ENCODE measurements at regions not wholly inside any gene's neighbourhood (a gene's known extent, or its start where the extent isn't known, plus 50 kb on each side); places are given as distances from the start of the nearest gene placed in this dataset.

DNA sequence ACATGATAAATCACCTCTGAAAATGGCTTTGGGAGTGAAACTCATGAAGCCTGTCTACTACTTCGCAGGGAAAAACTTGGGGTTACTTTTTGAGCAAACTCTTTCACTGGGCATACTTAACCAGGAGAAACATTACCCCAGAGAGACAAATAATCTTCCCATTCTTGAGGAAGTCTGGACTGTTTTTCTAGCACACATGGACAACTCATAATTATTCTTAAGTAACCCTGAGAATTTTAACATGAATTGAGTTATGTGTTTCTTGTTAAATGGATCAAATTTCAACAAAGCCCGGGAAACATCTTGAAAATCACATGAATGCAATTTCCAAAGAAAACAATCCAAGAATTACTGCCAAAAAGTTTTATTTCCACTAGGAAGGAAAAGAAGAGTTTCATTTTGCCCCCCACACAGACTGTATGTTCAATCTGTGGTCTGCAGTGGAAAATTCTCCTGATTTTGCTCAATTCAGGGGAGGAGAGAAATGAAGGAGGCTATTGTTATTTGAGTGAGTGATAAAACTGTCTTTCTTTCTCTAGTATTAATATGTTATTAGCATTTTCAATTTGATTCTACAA lies 564.8 kb upstream of the CLINT1 start:
- no peaks in the 10 kb centered on the region for H3K36me3 ChIP-seq
- no peak overlapping the region for H3K4me3 ChIP-seq
- WGBS = 56% methylated on average over 2 of the region's 2 CpGs
- TF ChIP-seq POLR2A (IDR thresholded peaks at IDR 0.05; ENCODE audit: low read depth) (no peak), POLR2AphosphoS5 (IDR thresholded peaks at IDR 0.05) (no peak), EP300 (IDR thresholded peaks at IDR 0.05) (no peak), CTCF (IDR thresholded peaks at IDR 0.05) (no peak)
- H3K9me3 ChIP-seq = no peaks in the 10 kb centered on the region
- no peak for DNase-seq (ENCODE audit: extremely low spot score)
- H3K4me1 ChIP-seq = peaks cover 0 to 12% (median 9%) of the 10 kb centered on the region in 4 donors
- peak overlapping the region; percentile 22 to 48 (median 40) for H3K27ac ChIP-seq (replicated peaks in 1 of 4)
- intact Hi-C loops (cut with DNase I) = no loop called here
- no peaks in the 10 kb centered on the region for H3K27me3 ChIP-seq

DNA sequence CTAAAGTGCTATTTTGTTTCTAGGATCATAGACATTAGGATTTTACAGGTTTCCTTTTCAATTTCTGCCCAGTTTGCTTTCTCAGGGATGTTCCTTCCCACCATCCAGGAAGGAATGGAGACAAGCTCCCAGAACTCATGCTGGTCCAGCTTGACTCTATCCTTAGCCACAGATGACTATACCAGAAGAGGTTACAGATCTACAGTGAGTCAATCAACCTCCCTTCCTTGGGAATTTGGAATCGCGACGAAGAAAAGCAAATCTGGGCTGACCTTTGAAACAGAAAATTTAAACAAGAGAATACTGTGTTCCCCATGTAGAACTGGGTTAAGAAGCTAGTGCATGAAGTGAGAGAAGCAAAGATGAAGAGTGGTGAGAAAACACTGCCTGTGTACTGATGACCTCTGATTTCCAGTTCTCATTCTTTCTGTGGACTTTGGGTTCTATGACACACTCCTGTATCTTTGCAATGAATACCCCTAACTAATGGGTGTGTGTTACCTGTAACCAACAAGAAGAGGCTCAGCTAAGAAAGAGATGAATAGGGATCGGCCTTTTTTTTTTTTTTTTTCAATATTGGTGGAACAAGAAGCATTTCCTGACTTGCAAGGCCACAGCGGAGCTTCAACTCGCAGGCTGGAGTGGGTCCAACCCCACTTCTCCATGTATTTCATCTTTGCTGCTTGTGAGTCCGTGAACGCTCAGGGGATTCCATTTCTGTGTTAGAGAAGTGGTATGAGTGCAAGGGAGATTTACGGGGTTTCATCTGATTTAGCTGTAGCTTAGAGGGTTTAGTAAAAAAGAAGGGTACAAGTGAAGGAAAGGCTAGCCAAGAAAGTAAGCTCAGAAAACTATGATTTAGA lies 563.9 kb upstream of the CLINT1 start:
- no peak for DNase-seq (ENCODE audit: extremely low spot score)
- 86% methylated on average over 9 of the region's 9 CpGs for WGBS
- intact Hi-C loops (cut with DNase I) = no loop called here
- Histone ChIP-seq H3K27me3 (no peaks in the 10 kb centered on the region), H3K9me3 (no peaks in the 10 kb centered on the region), H3K36me3 (no peaks in the 10 kb centered on the region), H3K4me3 (no peak overlapping the region), H3K27ac (replicated peaks in 1 of 4) (peak overlapping the region; percentile 22 to 48 (median 40)), H3K4me1 (peaks cover 0 to 12% (median 9%) of the 10 kb centered on the region in 4 donors)
- TF ChIP-seq CTCF (IDR thresholded peaks at IDR 0.05) = no peak
- no peak for TF ChIP-seq POLR2AphosphoS5 (IDR thresholded peaks at IDR 0.05)
- TF ChIP-seq EP300 (IDR thresholded peaks at IDR 0.05) = no peak
- no peak for TF ChIP-seq POLR2A (IDR thresholded peaks at IDR 0.05; ENCODE audit: low read depth)

- Histone ChIP-seq H3K36me3 (no peaks in the 10 kb centered on the region), H3K4me3 (no peak overlapping the region), H3K9me3 (no peaks in the 10 kb centered on the region), H3K27me3 (no peaks in the 10 kb centered on the region), H3K4me1 (peaks cover 0 to 12% (median 9%) of the 10 kb centered on the region in 4 donors), H3K27ac (replicated peaks in 1 of 4) (no peak overlapping the region)
- 96% methylated on average over 6 of the region's 6 CpGs for WGBS
- no peak for TF ChIP-seq CTCF (IDR thresholded peaks at IDR 0.05)
- intact Hi-C loops (cut with DNase I) = no loop called here
- DNase-seq (ENCODE audit: extremely low spot score) = no peak
Observed at GRCh38 chr5:158421319-158421718, 562.4 kb upstream of the CLINT1 start.

- WGBS = 65% methylated on average over 2 of the region's 2 CpGs
- intact Hi-C loops (cut with DNase I) = no loop called here
- Histone ChIP-seq H3K27ac (replicated peaks in 1 of 4) (no peak overlapping the region), H3K27me3 (no peaks in the 10 kb centered on the region), H3K4me1 (peaks cover 10 to 27% (median 15%) of the 10 kb centered on the region in 4 donors), H3K4me3 (no peak overlapping the region), H3K36me3 (no peaks in the 10 kb centered on the region), H3K9me3 (no peaks in the 10 kb centered on the region)
- no peak for DNase-seq (ENCODE audit: extremely low spot score)
- no peak for TF ChIP-seq CTCF (IDR thresholded peaks at IDR 0.05)
Observed at GRCh38 chr5:158419186-158419585, 560.2 kb upstream of the CLINT1 start.

All from esophagus muscularis mucosa (tissue), 4 donors.